Frontal cortex (tissue), 3 donors: ENCODE measurements at regions not wholly inside any gene's neighbourhood (a gene's known extent, or its start where the extent isn't known, plus 50 kb on each side); places are given as distances from the start of the nearest gene placed in this dataset.
"Not testable (repeated sequence)": the region's sequence is repeated elsewhere in the genome, so short reads cannot be mapped to it uniquely, and the experiment has no call there.

Experiments used
- DNase-seq, 2 donors: peaks; one replicate each; pipeline ENCODE4 v3.0.0; 2012; ENCODE audit warnings: low spot score in 2 of 2
- FAIRE-seq: peaks from 2 replicates; lab custom pipeline; 2012; peaks lifted over from hg19 to GRCh38; lab: Jason Lieb, UNC
- donor health status: control.
- donor health status: control.
- donor health status: control.

DNA sequence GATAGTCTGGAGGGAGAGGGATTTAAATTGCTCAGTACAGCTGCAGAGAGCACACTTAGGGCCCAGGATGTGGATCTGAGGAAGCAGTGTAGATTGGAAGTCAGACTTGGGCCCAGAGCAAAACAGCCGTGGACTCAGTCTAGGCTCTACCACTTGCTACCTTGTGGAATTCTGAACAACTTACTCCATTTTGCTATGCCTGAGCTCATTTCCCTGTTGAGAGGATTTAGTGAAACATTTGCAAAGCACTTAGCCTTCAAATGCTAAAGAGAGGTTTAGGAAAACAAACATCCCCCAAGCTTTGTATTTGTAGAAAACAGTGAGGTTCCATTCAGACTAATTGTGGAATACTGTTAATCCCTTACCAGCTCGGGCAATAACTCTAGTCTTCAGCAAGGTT lies 453.4 kb upstream of the ZNF507 start:
- no peak for FAIRE-seq
- DNase-seq = no peak

DNA sequence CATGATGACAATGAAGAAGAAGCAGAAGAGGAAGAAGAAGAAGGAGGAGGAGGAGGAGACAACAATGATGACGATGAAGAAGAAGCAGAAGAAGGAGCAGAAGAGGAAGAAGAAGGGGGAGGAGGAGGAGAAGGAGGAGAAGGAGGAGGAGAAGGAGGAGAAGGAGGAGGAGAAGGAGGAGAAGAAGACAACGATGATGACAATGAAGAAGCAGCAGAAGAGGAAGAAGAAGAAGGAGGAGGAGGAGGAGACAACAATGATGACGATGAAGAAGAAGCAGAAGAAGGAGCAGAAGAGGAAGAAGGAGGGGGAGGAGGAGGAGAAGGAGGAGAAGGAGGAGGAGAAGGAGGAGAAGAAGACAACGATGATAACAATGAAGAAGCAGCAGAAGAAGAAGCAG lies 451.9 kb upstream of the ZNF507 start:
- DNase-seq, FAIRE-seq: not testable (repeated sequence)

DNA sequence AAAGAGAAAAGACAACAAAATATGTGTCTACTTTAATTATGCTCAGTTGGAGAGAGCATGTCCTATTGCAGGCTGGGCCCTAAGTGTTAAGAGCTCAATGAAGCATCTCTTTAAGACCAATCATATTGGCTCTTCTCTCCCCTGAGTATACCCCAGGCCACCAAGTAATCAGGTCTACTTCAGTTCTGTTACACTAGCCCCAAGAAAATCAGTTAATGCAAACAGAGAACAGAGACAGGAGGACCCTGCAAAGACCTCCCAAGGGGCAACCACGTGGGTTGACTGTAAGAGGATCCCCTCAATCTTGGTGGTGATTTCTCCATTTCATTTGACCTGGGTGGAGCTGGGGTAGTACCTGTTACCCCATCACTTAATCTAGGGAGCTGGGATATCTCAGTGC lies 451.0 kb upstream of the ZNF507 start:
- no peak for FAIRE-seq

DNA sequence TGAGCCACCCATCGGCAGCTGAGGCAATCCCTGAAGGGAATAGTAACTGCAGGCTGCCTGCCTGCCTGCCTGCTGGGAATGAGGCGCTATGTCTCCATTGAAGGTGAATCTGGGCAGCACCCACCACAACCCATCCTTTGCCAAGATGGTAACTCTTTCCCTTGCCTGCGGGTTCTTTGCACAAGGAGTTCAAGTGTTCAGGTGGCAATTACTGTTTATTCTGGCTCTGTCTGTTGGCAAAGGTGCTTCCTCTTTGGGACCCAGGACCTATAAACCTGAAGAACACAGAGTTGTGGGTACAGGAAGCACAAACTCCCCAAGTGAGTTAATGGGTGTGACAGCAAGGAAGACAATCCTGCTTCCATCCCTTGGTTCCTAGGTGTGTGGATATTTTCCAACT lies 448.1 kb upstream of the ZNF507 start:
- FAIRE-seq (no peak), DNase-seq (no peak)

More for the DNA sequence above, 451.0 kb upstream of the ZNF507 start:
- no peak for DNase-seq

- DNase-seq (no peak), FAIRE-seq (no peak)
Measured at GRCh38 chr19:31900991-31901390, 444.4 kb upstream of the ZNF507 start.

- FAIRE-seq = no peak
Measured at GRCh38 chr19:31902821-31903220, 442.6 kb upstream of the ZNF507 start.

DNA sequence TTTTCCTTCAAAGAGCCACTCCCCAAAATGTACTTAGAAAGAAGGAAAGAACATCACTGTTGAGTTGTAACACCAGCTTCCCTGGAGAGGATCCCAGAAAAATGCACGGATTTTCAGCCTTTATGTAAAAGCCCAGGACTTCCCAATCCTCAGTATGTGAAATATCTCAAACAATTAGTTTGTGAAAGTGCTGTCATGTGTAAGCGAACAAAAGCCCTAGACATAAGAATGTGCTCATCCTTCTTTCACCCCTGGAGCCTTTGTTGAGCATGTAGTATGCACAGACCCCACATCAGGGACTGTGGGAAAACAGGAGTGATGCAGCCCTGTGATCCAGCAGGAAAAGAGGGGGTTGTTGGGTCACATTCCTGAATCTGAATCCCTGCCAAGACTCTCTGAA lies 441.4 kb upstream of the ZNF507 start:
- DNase-seq (no peak), FAIRE-seq (no peak)

More at GRCh38 chr19:31902821-31903220, 442.6 kb upstream of the ZNF507 start:
- no peak for DNase-seq

GRCh38 chr19:31906111-31906871 lies 439.1 kb upstream of the ZNF507 start:
- FAIRE-seq = no peak
- DNase-seq = no peak

DNA sequence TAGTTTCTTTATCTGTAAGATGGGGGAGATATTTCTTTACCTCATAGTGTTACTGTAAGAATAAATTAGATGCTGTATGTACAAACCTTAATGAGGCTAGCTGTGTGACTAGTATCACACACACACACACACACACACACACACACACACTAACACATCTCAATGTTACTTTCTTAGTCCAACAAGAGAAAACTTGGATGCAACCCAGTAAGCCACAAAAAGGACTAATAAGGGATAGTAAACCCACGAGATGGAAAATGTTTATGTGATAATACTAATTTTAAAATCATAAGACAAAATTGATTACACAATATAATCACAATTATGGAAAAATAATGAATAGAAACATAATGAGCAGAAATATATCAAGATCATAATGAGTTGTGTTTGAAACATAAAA lies 437.7 kb upstream of the ZNF507 start:
- DNase-seq (no peak), FAIRE-seq (no peak)

- DNase-seq (no peak), FAIRE-seq (no peak)
Measured at GRCh38 chr19:31908080-31908479, 437.3 kb upstream of the ZNF507 start.

DNA sequence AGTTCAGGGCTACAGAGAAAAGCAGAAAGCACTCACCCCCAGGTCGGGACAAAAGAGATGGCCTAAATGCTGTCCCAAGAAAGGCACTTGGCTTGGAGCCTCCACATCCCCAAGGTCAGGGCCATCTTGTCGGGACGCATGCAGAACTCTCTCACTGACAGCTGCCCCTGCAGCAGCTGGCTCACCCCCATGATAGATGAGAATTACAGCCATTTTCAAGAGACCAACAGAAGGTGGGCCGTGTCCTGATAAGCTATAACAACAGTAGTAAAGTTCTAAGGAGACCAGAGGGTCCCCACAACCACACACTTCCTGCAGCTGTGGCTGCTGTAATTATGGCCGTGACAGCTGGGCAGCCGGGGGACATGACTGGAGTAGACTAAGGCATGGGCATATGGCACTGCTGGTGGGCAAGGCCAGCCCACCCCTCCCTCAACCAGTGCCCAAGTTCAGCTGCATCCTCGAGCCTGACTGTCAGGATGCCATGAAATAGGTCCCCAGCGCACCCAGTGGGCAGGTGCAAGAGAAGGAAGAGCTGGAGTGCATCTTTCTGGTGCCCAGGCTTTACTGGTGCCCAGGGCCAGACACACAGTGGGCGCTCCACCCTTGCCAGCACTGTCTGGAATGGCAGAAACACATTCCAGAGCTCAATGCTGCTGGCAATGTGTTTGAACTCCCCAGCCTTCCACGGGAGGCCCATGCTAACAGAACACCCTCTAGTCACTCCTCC lies 436.7 kb upstream of the ZNF507 start:
- FAIRE-seq = no peak
- no peak for DNase-seq

DNA sequence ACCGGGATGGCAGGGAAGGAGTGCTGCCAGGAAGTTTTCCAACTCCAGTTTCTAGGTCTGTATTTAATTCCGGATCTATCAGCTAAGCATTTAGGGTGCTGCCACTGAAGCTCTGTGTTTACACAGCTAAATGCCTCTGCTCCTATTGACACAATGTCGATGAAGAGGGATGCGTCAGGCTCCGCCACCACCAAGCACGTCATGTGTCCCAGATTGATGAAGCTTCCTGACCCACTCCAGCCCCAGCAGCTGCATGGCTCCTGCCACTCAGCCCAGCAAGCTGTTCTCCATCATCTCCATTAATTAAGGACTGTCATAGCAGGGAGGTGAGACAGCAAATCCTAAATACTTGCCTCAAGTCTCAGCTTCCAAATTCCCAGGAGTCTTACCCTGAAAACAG lies 435.2 kb upstream of the ZNF507 start:
- FAIRE-seq = no peak
- DNase-seq = no peak

- no peak for FAIRE-seq
- no peak for DNase-seq
Measured at GRCh38 chr19:31911577-31911976, 433.8 kb upstream of the ZNF507 start.

DNA sequence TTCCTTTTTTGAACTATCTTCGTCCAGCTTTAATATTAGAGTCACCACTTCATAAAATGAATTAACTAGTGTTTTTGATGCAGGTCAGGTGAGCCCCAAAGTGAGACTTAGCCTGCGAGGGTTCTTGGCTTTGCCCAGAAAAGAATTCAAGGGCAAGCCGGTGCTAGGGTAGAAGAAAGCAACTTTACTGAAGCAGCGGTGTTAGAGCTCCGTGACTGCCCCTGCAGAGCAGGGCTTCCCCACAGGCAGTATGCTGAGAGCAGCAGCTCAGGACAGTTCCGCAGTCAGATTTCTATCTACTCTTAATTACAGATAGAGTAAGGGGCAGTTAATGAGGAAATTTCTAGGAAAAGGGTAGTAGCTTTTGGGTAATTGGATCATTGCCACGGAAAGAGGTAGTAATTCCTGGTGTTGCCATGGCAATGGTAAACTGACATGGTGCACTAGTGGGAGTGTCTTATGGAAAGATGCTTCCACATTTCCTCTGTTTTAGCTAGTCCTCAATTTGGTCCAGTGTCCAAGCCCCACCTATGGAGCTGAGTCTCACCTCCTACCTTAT lies 432.2 kb upstream of the ZNF507 start:
- DNase-seq (no peak), FAIRE-seq (no peak)

GRCh38 chr19:31930401-31930800 lies 415.0 kb upstream of the ZNF507 start:
- FAIRE-seq = no peak
- DNase-seq = no peak

DNA sequence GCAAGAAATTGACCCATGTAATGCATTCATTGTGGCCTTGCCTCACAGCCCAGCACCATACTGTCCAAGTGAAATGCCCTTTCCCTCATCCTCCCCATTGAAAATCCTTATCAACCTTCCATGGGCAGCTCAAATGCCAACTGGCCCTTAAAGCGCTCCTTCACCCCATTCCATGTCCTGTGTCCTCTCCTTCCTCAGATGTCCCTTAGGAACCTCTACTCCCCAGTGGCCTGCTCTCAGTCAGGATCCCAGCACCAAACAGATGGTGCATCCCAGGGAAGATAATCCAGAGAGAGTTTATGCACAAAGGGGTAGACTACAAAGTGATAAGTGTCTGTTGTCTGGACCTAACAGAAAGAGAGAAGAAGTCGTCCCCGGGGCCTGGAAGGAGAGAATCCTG lies 407.4 kb upstream of the ZNF507 start:
- no peak for DNase-seq
- FAIRE-seq = no peak

- DNase-seq = no peak
- FAIRE-seq = no peak
Measured at GRCh38 chr19:31938675-31939074, 406.7 kb upstream of the ZNF507 start.

- no peak for FAIRE-seq
- no peak for DNase-seq
Measured at GRCh38 chr19:31940396-31940795, 405.0 kb upstream of the ZNF507 start.

- no peak for DNase-seq
- FAIRE-seq = no peak
Measured at GRCh38 chr19:31943191-31943661, 402.2 kb upstream of the ZNF507 start.

GRCh38 chr19:31943778-31944177 lies 401.6 kb upstream of the ZNF507 start:
- no peak for FAIRE-seq
- no peak for DNase-seq

DNA sequence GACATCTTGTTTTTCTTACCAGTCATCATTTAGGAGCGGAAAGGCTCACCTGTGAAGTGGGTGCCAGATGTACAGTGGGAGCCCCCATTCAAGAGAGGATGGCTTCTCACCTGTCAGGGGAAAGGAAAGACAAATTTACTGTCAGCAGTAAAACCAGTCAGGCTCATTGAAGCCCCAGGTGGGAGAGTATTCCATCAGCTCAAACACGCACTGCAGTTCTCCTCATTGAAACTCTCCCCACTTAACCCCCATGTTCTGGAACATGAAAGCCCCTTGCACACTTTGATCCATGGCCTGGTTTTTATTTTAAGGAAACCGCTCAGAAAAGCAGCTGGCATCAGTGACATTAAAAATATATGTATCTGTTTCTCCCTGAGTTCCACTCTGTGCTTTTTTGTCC lies 401.1 kb upstream of the ZNF507 start:
- FAIRE-seq (no peak), DNase-seq (no peak)
